ENCODE measurements at regions not wholly inside any gene's neighbourhood (a gene's known extent, or its start where the extent isn't known, plus 50 kb on each side); places are given as distances from the start of the nearest gene placed in this dataset.
A peak's percentile ranks its signal among the peaks of the same experiment; 100 is the strongest.

GRCh38 chr5:124685404-124685930 lies 61.0 kb downstream of the ZNF608 start:
- H3K27ac ChIP-seq: peak overlapping the region in 1 of 12 donors; percentile 21
- no peak for ATAC-seq

GRCh38 chr5:124683917-124684555 lies 62.4 kb downstream of the ZNF608 start:
- Histone ChIP-seq H3K4me1 (peaks cover 0 to 43% (median 5%) of the 10 kb centered on the region in 12 donors), H3K4me3 (no peak overlapping the region), H3K36me3 (no peaks in the 10 kb centered on the region), H3K27me3 (no peaks in the 10 kb centered on the region), H3K9me3 (no peaks in the 10 kb centered on the region), H3K27ac (peak overlapping the region in 1 of 12 donors; percentile 21)
- no peak for DNase-seq
- peak in 2 of 4 donors; percentile 59 to 60 for ATAC-seq
- 83 to 85% (median 84%) methylated on average over 2 of the region's 2 CpGs for WGBS, 4 donors
- TF ChIP-seq POLR2A (IDR thresholded peaks at IDR 0.05) (no peak), CTCF (IDR thresholded peaks at IDR 0.05) (no peak)
- intact Hi-C loops (cut with DNase I): no loop called here

More at GRCh38 chr5:124685404-124685930, 61.0 kb downstream of the ZNF608 start:
- 85 to 97% (median 91%) methylated on average over 3 of the region's 3 CpGs for WGBS, 4 donors
- H3K4me3 ChIP-seq: no peak overlapping the region
- intact Hi-C loops (cut with DNase I): no loop called here
- DNase-seq: no peak
- TF ChIP-seq POLR2A (IDR thresholded peaks at IDR 0.05) (no peak), CTCF (IDR thresholded peaks at IDR 0.05) (no peak)
- peaks cover 0 to 31% (median 2%) of the 10 kb centered on the region in 12 donors for H3K4me1 ChIP-seq
- H3K36me3 ChIP-seq: no peaks in the 10 kb centered on the region
- no peaks in the 10 kb centered on the region for H3K9me3 ChIP-seq
- no peaks in the 10 kb centered on the region for H3K27me3 ChIP-seq

DNA sequence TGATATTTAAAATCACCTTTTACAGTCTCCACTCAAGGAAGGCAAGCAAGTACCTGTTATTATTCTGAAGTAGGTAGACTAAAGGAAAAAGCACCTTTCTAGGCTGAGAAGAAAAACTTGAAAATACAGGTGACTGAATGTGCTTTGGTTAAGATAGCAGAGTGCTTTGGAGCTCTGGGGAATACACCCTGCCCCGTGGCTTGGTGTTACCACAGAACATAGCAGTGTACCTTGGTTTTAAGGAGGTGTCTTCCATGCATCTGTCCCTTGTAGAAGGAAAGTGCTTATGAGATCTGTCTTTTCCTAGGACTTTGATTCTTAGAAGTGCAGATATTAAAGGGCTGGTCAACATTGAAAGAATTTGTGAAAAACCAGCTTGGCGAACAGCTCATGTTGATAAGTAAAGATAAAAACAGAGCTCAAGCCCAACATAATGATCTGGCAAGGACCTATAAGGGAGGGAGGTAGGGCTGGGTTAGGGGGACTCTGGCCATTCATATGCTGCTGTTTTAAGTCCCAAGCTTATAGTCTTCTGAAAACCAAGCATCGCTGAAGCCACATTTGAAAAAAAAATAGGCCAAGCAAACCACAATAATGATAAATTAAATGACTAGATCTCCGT lies 66.8 kb downstream of the ZNF608 start:
- DNase-seq (no peak), ATAC-seq (no peak)
- WGBS, 4 donors: 87 to 95% (median 92%) methylated on average over 4 of the region's 4 CpGs
- no peaks in the 10 kb centered on the region for H3K36me3 ChIP-seq
- H3K9me3 ChIP-seq: no peaks in the 10 kb centered on the region
- H3K4me1 ChIP-seq: peaks cover 5 to 65% (median 35%) of the 10 kb centered on the region in 12 donors
- no peak overlapping the region for H3K4me3 ChIP-seq
- peak overlapping the region in 1 of 12 donors; percentile 71 for H3K27ac ChIP-seq
- no peaks in the 10 kb centered on the region for H3K27me3 ChIP-seq
- intact Hi-C loops (cut with DNase I): no loop called here
- no peak for TF ChIP-seq CTCF (IDR thresholded peaks at IDR 0.05)
- TF ChIP-seq POLR2A (IDR thresholded peaks at IDR 0.05): no peak

DNA sequence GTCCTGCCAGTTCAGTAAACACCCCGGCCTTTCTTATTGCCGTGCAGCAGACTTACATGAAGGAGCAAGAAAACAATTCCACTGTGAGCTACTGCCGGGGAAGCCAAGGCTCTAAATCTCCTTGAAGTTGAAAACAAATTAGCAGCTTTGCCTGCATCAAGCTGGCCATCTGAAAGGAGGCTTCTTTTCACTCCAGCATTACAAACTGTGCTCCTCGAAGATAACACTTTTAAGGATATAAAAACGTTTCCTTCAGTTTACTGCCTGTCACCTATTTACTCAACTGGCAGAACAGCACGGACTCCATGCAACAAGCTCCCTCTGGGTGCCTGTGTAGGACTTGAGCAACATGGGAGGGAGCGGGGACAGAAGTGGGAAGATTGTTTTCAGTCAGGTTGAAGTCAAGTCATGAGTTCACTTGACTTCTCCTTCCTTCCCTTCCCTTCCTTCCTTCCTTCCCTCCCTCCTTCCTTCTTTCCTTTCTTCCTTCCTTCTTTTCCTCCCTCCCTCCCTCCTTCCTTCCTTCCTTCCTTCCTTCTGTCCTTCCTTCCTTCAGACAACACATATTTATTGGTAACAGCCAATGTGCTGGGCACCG lies 67.4 kb downstream of the ZNF608 start:
- no peak for ATAC-seq
- Histone ChIP-seq H3K4me1 (peaks cover 5 to 58% (median 35%) of the 10 kb centered on the region in 12 donors), H3K36me3 (no peaks in the 10 kb centered on the region), H3K27me3 (no peaks in the 10 kb centered on the region), H3K27ac (peak overlapping the region in 5 of 12 donors; percentile 46 to 71 (median 51)), H3K9me3 (no peaks in the 10 kb centered on the region), H3K4me3 (no peak overlapping the region)
- TF ChIP-seq POLR2A (IDR thresholded peaks at IDR 0.05): no peak
- TF ChIP-seq CTCF (IDR thresholded peaks at IDR 0.05): no peak
- 73 to 85% (median 80%) methylated on average over 8 of the region's 8 CpGs for WGBS, 4 donors
- intact Hi-C loops (cut with DNase I): no loop called here
- no peak for DNase-seq
